ENCODE measurements at regions not wholly inside any gene's neighbourhood (a gene's known extent, or its start where the extent isn't known, plus 50 kb on each side); places are given as distances from the start of the nearest gene placed in this dataset.

GRCh38 chr9:121556580-121556979, 56.9 kb upstream of the GGTA1 start:
- H3K27ac ChIP-seq (ENCODE audit: low read length), result no peak overlapping the region
- H2AFZ ChIP-seq (ENCODE audit: low read depth, low read length), result no peak overlapping the region
- no peaks in the 10 kb centered on the region for H3K79me2 ChIP-seq (ENCODE audit: low read length)
- no peak for TF ChIP-seq EZH2phosphoT487 (IDR thresholded peaks at IDR 0.05; ENCODE audit: low read depth)
- no peak for TF ChIP-seq CTCF (IDR thresholded peaks at IDR 0.05; ENCODE audit: low read depth, low read length)
- H3K9me3 ChIP-seq (ENCODE audit: insufficient read depth, low read length), result no peaks in the 10 kb centered on the region
- peaks cover 28% of the 10 kb centered on the region for H3K4me1 ChIP-seq (ENCODE audit: low read length)
- no peaks in the 10 kb centered on the region; the same call in 1 of the 2 replicates for H3K27me3 ChIP-seq (ENCODE audit: low read depth, low read length)
- H3K36me3 ChIP-seq (replicated peaks; ENCODE audit: low read depth, low read length), result no peaks in the 10 kb centered on the region
- no peak overlapping the region for H3K9ac ChIP-seq (ENCODE audit: low read length)
- no peak overlapping the region for H3K4me2 ChIP-seq (ENCODE audit: low read length)
- H3K4me3 ChIP-seq (ENCODE audit: low read length), result no peak overlapping the region
- no peaks in the 10 kb centered on the region for H4K20me1 ChIP-seq (ENCODE audit: insufficient read depth, low read length)

- Histone ChIP-seq H3K9me3 (ENCODE audit: insufficient read depth, low read length) (no peaks in the 10 kb centered on the region), H3K79me2 (ENCODE audit: low read length) (no peaks in the 10 kb centered on the region), H3K4me3 (ENCODE audit: low read length) (no peak overlapping the region), H3K4me2 (ENCODE audit: low read length) (no peak overlapping the region), H3K9ac (ENCODE audit: low read length) (no peak overlapping the region), H3K27ac (ENCODE audit: low read length) (no peak overlapping the region), H2AFZ (ENCODE audit: low read depth, low read length) (no peak overlapping the region), H3K27me3 (ENCODE audit: low read depth, low read length) (no peaks in the 10 kb centered on the region; the same call in 1 of the 2 replicates), H3K36me3 (replicated peaks; ENCODE audit: low read depth, low read length) (no peaks in the 10 kb centered on the region), H4K20me1 (ENCODE audit: insufficient read depth, low read length) (no peaks in the 10 kb centered on the region), H3K4me1 (ENCODE audit: low read length) (peaks cover 17% of the 10 kb centered on the region)
- TF ChIP-seq EZH2phosphoT487 (IDR thresholded peaks at IDR 0.05; ENCODE audit: low read depth) (no peak), CTCF (IDR thresholded peaks at IDR 0.05; ENCODE audit: low read depth, low read length) (no peak)
Observed at GRCh38 chr9:121557581-121558447, 58.2 kb upstream of the GGTA1 start.

- Histone ChIP-seq H2AFZ (ENCODE audit: low read depth, low read length) (no peak overlapping the region), H3K9me3 (ENCODE audit: insufficient read depth, low read length) (no peaks in the 10 kb centered on the region), H3K36me3 (replicated peaks; ENCODE audit: low read depth, low read length) (no peaks in the 10 kb centered on the region), H3K27ac (ENCODE audit: low read length) (no peak overlapping the region), H3K79me2 (ENCODE audit: low read length) (no peaks in the 10 kb centered on the region), H4K20me1 (ENCODE audit: insufficient read depth, low read length) (no peaks in the 10 kb centered on the region), H3K27me3 (ENCODE audit: low read depth, low read length) (no peaks in the 10 kb centered on the region; the same call in 1 of the 2 replicates), H3K4me1 (ENCODE audit: low read length) (peaks cover 12% of the 10 kb centered on the region), H3K4me3 (ENCODE audit: low read length) (no peak overlapping the region), H3K9ac (ENCODE audit: low read length) (no peak overlapping the region), H3K4me2 (ENCODE audit: low read length) (no peak overlapping the region)
- TF ChIP-seq CTCF (IDR thresholded peaks at IDR 0.05; ENCODE audit: low read depth, low read length) (no peak), EZH2phosphoT487 (IDR thresholded peaks at IDR 0.05; ENCODE audit: low read depth) (no peak)
Observed at GRCh38 chr9:121558473-121558872, 58.8 kb upstream of the GGTA1 start.

GRCh38 chr9:121559183-121559582, 59.5 kb upstream of the GGTA1 start:
- H3K4me2 ChIP-seq (ENCODE audit: low read length), result no peak overlapping the region
- no peaks in the 10 kb centered on the region for H3K79me2 ChIP-seq (ENCODE audit: low read length)
- H3K4me1 ChIP-seq (ENCODE audit: low read length), result 0 out of 2 replicates have a peak, but pooled peaks cover 6% of the 10 kb centered on the region
- H3K9ac ChIP-seq (ENCODE audit: low read length), result no peak overlapping the region
- no peak overlapping the region for H2AFZ ChIP-seq (ENCODE audit: low read depth, low read length)
- no peak for TF ChIP-seq CTCF (IDR thresholded peaks at IDR 0.05; ENCODE audit: low read depth, low read length)
- no peak for TF ChIP-seq EZH2phosphoT487 (IDR thresholded peaks at IDR 0.05; ENCODE audit: low read depth)
- H3K27ac ChIP-seq (ENCODE audit: low read length), result no peak overlapping the region
- H3K27me3 ChIP-seq (ENCODE audit: low read depth, low read length), result no peaks in the 10 kb centered on the region; the same call in 1 of the 2 replicates
- H3K36me3 ChIP-seq (replicated peaks; ENCODE audit: low read depth, low read length), result no peaks in the 10 kb centered on the region
- no peak overlapping the region for H3K4me3 ChIP-seq (ENCODE audit: low read length)
- no peaks in the 10 kb centered on the region for H4K20me1 ChIP-seq (ENCODE audit: insufficient read depth, low read length)
- no peaks in the 10 kb centered on the region for H3K9me3 ChIP-seq (ENCODE audit: insufficient read depth, low read length)
